Dermis microvascular lymphatic vessel endothelial cell (primary cell): ENCODE measurements at regions not wholly inside any gene's neighbourhood (a gene's known extent, or its start where the extent isn't known, plus 50 kb on each side); places are given as distances from the start of the nearest gene placed in this dataset.
"Not testable (repeated sequence)": the region's sequence is repeated elsewhere in the genome, so short reads cannot be mapped to it uniquely, and the experiment has no call there.

Source experiments
- DNase-seq, 2 donors: peaks; one replicate each; pipeline versions ENCODE4 v3.0.0 to v3.0.0-alpha.2; 2010; ENCODE audit warnings: low read depth in 2 of 2

- DNase-seq: no peak
Observed at GRCh38 chr6:168858926-168859325, 394.7 kb downstream of the THBS2 start.

- DNase-seq: no peak
Observed at GRCh38 chr6:168856914-168857313, 396.7 kb downstream of the THBS2 start.

GRCh38 chr6:168852376-168852884 is 401.2 kb downstream of the THBS2 start:
- no peak for DNase-seq

- DNase-seq: no peak
Observed at GRCh38 chr6:168851460-168852375, 401.9 kb downstream of the THBS2 start.

- not testable (repeated sequence) for DNase-seq
Observed at GRCh38 chr6:168850027-168850736, 403.5 kb downstream of the THBS2 start.

DNA sequence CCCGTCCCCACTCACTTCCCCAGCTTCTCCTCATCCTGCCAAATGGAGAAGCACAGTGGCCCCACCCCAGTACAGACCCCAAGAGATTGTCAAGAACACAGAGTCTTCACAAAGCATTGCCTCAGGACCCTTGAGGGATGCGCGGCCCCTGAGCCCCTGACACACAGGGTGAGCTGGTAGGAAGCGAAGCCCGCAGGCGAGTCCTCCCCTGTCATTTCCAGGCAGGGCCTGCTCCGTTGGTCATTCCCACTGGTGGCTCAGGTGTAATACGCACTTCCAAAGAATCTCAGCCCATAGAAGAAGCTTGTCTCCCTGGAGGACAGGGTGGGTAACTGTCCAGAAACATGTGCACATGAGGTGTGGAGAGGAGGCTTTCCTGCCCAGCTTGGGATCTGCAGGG is 404.2 kb downstream of the THBS2 start:
- DNase-seq: no peak

DNA sequence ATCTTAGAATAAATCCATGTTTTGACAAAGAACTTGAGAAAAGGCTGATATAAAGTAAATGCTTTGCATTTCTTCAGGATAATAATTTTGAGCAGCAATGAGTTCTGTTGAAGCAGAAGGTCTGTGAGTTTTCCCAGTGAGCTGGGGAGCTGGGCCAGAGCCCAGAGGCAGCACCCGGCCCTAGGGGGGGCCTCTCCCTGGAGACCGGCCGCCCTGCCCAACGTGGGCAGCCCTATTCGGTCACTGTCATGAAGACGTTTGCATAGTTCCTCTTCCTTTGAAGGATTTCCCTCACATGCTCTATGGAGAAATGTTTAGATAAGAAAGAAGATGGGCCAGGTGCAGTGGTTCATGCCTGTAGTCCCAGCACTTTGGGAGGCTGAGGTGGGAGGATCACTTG is 404.8 kb downstream of the THBS2 start:
- DNase-seq: no peak

DNA sequence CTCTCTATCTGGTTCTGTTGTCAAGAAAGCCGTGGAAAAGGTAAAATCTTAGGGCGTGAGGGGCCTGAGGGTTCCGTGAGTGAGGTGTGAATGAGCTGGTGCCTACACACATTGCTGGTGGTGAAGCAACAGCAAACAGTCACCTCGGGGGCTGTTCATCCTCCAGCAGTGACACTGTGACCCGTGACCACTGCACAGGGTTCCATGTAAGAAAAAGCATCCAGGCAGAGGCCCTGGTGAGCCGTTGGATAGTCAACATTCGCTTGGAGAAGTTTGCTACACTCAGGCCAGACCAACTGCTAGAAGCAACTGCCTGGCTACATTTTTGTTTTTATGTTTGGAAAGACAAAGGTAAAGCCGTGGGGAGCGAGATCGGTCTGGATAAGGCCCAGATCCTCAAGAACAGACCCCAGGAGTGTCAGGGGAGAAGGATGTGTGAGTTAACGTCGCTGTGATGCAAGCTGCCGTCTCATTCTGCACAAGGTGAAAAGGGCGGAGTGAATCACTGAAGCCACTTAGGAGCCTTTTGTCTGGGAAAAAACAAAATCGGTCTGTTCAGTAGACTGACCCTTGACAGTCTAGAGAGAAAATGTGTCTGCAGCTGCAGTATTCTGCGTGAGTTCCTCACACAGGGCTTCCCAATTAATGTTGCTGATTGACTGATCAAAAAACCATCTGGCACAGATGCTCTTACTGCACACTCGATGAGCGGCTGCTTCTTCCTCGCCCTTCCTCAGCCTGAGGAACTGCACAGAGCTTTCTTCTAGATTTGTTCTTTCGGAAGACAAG is 404.0 kb downstream of the SMOC2 start:
- no peak for DNase-seq

DNA sequence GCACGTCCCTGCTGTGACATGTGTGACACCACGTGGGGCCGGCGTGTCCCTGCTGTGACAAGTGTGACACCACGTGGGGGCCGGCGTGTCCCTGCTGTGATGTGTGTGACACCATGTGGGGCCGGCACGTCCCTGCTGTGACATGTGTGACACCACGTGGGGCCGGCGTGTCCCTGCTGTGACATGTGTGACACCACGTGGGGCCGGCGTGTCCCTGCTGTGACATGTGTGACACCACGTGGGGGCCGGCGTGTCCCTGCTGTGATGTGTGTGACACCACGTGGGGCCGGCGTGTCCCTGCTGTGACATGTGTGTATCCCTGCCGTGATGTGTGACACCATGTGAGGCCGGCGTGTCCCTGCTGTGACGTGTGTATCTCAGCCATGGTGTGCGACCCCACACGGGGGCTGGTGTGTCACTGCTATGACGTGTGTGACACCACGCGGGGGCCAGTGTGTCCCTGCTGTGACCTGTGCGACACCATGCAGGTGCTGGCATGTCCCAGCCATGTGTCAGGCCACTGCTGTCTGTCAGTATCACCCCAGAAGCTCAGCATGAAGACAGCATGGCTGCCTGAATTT is 401.7 kb downstream of the SMOC2 start:
- DNase-seq: not testable (repeated sequence)

GRCh38 chr6:168841609-168842278 is 400.8 kb downstream of the SMOC2 start:
- no peak for DNase-seq

DNA sequence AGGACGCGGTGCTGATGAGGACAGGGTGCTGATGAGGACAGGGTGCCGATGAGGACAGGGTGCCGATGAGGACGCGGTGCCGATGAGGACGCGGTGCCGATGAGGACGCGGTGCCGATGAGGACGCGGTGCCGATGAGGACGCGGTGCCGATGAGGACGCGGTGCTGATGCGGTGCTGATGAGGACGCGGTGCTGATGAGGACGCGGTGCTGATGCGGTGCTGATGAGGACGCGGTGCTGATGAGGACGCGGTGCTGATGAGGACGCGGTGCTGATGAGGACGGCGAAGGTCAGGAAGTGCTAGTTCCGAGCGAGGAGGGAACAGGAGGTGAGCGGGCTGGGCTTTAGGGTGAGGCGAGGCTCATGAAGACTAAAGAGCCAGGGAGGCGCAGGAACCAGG is 399.9 kb downstream of the SMOC2 start:
- DNase-seq: peak in 1 of 2 donors; percentile 28

DNA sequence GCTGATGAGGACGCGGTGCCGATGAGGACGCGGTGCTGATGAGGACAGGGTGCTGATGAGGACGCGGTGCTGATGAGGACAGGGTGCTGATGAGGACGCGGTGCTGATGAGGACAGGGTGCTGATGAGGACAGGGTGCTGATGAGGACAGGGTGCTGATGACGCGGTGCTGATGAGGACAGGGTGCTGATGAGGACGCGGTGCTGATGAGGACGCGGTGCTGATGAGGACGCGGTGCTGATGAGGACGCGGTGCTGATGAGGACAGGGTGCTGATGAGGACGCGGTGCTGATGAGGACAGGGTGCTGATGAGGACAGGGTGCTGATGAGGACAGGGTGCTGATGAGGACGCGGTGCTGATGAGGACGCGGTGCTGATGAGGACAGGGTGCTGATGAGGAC is 399.3 kb downstream of the SMOC2 start:
- DNase-seq: not testable (repeated sequence)

DNA sequence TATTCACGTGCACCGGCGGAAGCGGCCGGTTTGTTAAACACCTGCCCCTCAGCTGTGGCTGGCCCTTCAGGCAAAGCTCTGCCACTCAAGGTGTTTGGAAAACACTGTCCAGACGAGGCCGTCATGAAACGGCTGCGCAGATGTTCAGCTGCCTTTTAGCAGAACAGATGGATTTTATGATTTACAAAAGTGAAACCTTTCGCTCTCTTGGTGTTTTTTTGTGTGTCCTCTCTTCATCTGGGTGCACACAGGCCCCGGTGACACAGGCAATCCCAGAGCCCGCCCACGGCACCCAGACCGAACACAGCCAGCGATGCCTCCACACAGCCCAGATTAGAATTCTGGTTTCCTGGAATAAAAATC is 397.0 kb downstream of the SMOC2 start:
- no peak for DNase-seq

- no peak for DNase-seq
Observed at GRCh38 chr6:168837254-168838036, 396.5 kb downstream of the SMOC2 start.

DNA sequence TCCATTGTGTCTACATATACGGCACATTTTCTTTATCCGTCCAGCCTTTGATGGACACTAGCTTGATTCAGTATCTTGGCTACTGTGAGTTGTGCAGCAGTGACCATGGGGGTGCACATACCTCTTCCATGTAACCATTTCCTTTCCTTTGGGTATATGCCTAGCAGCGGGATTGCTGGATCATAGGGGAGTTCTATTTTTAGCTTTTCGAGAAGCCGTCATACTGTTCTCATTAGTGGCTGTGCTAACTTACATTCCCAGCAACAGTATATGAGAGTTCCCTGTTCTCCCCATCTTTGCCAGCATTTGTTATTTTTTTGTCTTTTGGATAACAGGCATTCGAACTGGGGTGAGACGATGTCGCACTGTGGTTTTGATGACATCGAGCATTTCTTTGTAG is 395.0 kb downstream of the SMOC2 start:
- no peak for DNase-seq

GRCh38 chr6:168834801-168835200 is 393.8 kb downstream of the SMOC2 start:
- DNase-seq: no peak

GRCh38 chr6:168834042-168834587 is 393.1 kb downstream of the SMOC2 start:
- DNase-seq: no peak

- no peak for DNase-seq
Observed at GRCh38 chr6:168828800-168829199, 387.8 kb downstream of the SMOC2 start.

DNA sequence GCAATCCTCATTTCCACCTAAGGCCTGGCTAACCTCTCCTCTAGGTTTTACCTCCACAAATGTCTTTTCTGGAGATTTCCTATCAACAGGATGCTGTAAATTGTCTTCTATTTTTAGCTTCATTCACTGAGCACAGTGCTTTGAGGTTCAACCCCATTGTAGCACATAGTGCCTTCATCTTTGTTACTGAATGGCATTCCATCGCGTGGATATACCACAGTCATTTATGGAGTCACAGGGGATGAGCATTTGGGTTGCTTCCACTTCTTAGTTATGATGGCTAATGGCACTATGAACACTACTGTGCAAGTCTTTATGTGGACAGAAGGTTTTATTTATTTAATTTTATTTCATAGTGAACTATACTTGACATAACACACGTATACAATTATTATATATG is 387.1 kb downstream of the SMOC2 start:
- DNase-seq: no peak

DNA sequence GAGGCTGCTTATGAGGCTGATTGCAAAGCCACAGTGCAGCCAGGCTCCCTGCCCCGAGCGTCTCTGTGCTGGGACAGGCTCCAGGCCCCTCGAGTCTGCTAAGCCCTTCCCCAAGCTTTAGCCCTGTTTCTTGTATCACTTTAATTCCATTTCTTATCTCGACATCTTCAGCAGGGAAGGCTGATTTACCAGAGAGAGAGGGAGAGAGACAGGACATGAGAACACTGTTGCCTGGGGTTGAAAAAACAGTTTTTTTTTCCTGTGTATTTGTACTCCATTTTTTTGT is 386.5 kb downstream of the SMOC2 start:
- no peak for DNase-seq
